ENCODE measurements at regions not wholly inside any gene's neighbourhood (a gene's known extent, or its start where the extent isn't known, plus 50 kb on each side); places are given as distances from the start of the nearest gene placed in this dataset.
"Not testable (repeated sequence)": the region's sequence is repeated elsewhere in the genome, so short reads cannot be mapped to it uniquely, and the experiment has no call there.

DNA sequence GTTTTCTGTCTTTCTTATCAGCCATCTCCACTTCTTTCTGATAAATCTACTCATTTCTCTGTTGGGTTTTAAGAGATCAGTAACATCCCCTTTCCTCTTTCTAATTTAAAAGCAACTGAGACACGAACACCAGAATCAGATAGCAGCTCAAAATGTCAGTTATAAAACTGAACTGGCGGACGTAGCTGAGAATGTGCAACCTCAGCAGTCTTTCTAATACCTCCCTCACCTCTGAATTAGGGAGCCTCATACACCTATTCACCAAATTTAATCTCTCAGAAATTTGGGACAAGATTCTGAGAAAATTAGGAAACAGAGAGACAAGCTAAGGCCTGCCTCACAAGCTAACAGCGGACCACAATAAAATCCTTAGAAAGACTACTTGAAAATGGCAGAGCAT is 52.0 kb upstream of the ACSL4 start:
- intact Hi-C loops (cut with micrococcal nuclease; ENCODE audit: unreplicated experiment) (no loop called here), in situ Hi-C loops (cut with MboI) (no loop called here)
- ChIA-PET RAD21 (ENCODE audit: unreplicated experiment) (interaction anchor here (0.6 to 3.6 kb wide), 7 partner anchors 10 to 75 kb away, joined by 3 to 33 read pairs (median 7); no protein-coding TSS in a partner anchor), SMC1A (ENCODE audit: uncharacterized antibody, unreplicated experiment) (interaction anchor here (0.6 to 4.1 kb wide), 10 partner anchors 10 to 72 kb away, joined by 3 to 38 read pairs (median 4); no protein-coding TSS in a partner anchor), CTCF (interaction anchor here (1.1 to 4.2 kb wide), 6 partner anchors 22 to 72 kb away, joined by 3 to 24 read pairs (median 3); no protein-coding TSS in a partner anchor), POLR2A (interaction anchor here (0.5 to 3.6 kb wide), 5 partner anchors 11 to 1119 kb away, joined by 3 to 11 read pairs (median 5); no protein-coding TSS in a partner anchor)
- H3K4me2 ChIP-seq (ENCODE audit: control insufficient read depth, insufficient read depth) = no peak overlapping the region
- no peak for FAIRE-seq
- H4K20me1 ChIP-seq (ENCODE audit: control insufficient read depth, insufficient read depth) = no peaks in the 10 kb centered on the region
- WGBS (ENCODE audit: insufficient coverage, insufficient replicate concordance, low lambda C conversion rate, missing lambda C conversion rate) = 67% methylated on average over 4 of the region's 4 CpGs
- no peak overlapping the region for H2AFZ ChIP-seq (ENCODE audit: control insufficient read depth, low read depth, low read length)
- no peaks in the 10 kb centered on the region for H3K79me2 ChIP-seq (ENCODE audit: control insufficient read depth, insufficient read depth, low read length)
- H3K36me3 ChIP-seq (ENCODE audit: control insufficient read depth in 2 of 2, insufficient read depth in 2 of 2, low read length in 1 of 2) = no peaks in the 10 kb centered on the region
- H3K9me3 ChIP-seq (replicated peaks; ENCODE audit: control insufficient read depth, insufficient read depth, low read length) = no peaks in the 10 kb centered on the region
- DNase-seq (ENCODE audit: low read depth, low spot score) = no peak
- peaks cover 5% of the 10 kb centered on the region; the same call in 1 of the 2 replicates for H3K4me1 ChIP-seq (ENCODE audit: control insufficient read depth, insufficient read depth, low read length)
- H3K9ac ChIP-seq (ENCODE audit: control insufficient read depth, insufficient read depth, low read length) = no peak overlapping the region
- H3K27ac ChIP-seq (ENCODE audit: control insufficient read depth, insufficient read depth) = no peak overlapping the region
- no peak for ATAC-seq
- H3K4me3 ChIP-seq = no peak overlapping the region
- TF ChIP-seq TCF12 (IDR thresholded peaks at IDR 0.05; ENCODE audit: low read depth, low read length) = no peak
- no peaks in the 10 kb centered on the region for H3K27me3 ChIP-seq (replicated peaks in 1 of 2; ENCODE audit: control insufficient read depth in 2 of 2, insufficient read depth in 2 of 2, low read length in 1 of 2)
- no TSS peak for BruUV-seq (replicated peaks)

DNA sequence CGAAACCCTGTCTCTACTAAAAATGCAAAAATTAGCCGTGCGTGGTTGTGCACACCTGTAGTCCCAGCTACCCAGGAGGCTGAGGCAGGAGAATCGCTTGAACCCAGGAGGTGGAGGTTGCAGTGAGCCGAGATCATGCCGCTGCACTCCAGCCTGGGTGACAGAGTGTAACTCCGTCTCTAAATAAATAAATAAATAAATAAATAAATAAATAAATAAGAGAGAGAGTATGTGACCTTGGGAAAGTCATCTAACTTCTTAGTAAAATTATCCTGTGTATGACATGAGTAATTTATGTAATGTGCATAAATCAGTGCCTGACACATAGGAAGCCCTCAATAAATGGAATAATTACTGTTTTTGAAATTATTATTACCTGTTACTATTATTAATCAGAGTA is 57.5 kb upstream of the ACSL4 start:
- FAIRE-seq; intact Hi-C loops (cut with micrococcal nuclease; ENCODE audit: unreplicated experiment); POLR2A ChIA-PET: not testable (repeated sequence)

More for the DNA sequence above, 57.5 kb upstream of the ACSL4 start:
- H3K4me1 ChIP-seq (ENCODE audit: control insufficient read depth, insufficient read depth, low read length); in situ Hi-C loops (cut with MboI); H3K9me3 ChIP-seq (replicated peaks; ENCODE audit: control insufficient read depth, insufficient read depth, low read length); H3K36me3 ChIP-seq (ENCODE audit: control insufficient read depth in 2 of 2, insufficient read depth in 2 of 2, low read length in 1 of 2); H3K4me2 ChIP-seq (ENCODE audit: control insufficient read depth, insufficient read depth); DNase-seq (ENCODE audit: low read depth, low spot score); H3K27ac ChIP-seq (ENCODE audit: control insufficient read depth, insufficient read depth); RAD21 ChIA-PET (ENCODE audit: unreplicated experiment); H3K27me3 ChIP-seq (replicated peaks in 1 of 2; ENCODE audit: control insufficient read depth in 2 of 2, insufficient read depth in 2 of 2, low read length in 1 of 2); H3K79me2 ChIP-seq (ENCODE audit: control insufficient read depth, insufficient read depth, low read length); H3K4me3 ChIP-seq; ATAC-seq; H4K20me1 ChIP-seq (ENCODE audit: control insufficient read depth, insufficient read depth); H3K9ac ChIP-seq (ENCODE audit: control insufficient read depth, insufficient read depth, low read length); BruUV-seq (replicated peaks); H2AFZ ChIP-seq (ENCODE audit: control insufficient read depth, low read depth, low read length): not testable (repeated sequence)
- 83% methylated on average over 7 of the region's 7 CpGs for WGBS (ENCODE audit: insufficient coverage, insufficient replicate concordance, low lambda C conversion rate, missing lambda C conversion rate)
- SMC1A ChIA-PET (ENCODE audit: uncharacterized antibody, unreplicated experiment) = interaction anchor here (1.3 kb wide), 1 partner anchor 9 kb away, joined by 5 read pairs; no protein-coding TSS in a partner anchor
- CTCF ChIA-PET = interaction anchor here (1.1 to 1.2 kb wide), 2 partner anchors 37 to 67 kb away, joined by 4 to 5 read pairs; no protein-coding TSS in a partner anchor
